Suprapubic skin (tissue), 4 donors: ENCODE measurements at regions not wholly inside any gene's neighbourhood (a gene's known extent, or its start where the extent isn't known, plus 50 kb on each side); places are given as distances from the start of the nearest gene placed in this dataset.

Source experiments
- DNase-seq, 2 donors: peaks; one replicate each; pipeline ENCODE4 v3.0.0-alpha.2; 2019; ENCODE audit warnings: low spot score in 2 of 2
- H3K27ac ChIP-seq: fragments of 200-600 bp; sonication (generic); one replicate; pipeline ENCODE4 v1.5.1; 2019
- H3K27me3 ChIP-seq: fragments of 200-600 bp; sonication (generic); one replicate; pipeline ENCODE4 v1.5.1; 2019
- H3K36me3 ChIP-seq: fragments of 200-600 bp; sonication (generic); one replicate; pipeline ENCODE4 v1.5.1; 2019
- H3K4me1 ChIP-seq: fragments of 200-600 bp; sonication (generic); one replicate; pipeline ENCODE4 v1.5.1; 2019
- H3K4me3 ChIP-seq: fragments of 200-600 bp; sonication (generic); one replicate; pipeline ENCODE4 v1.5.1; 2019; ENCODE audit warnings: mild to moderate bottlenecking
- H3K9me3 ChIP-seq: fragments of 200-600 bp; sonication (generic); one replicate; pipeline ENCODE4 v1.5.1; 2019
- EP300 ChIP-seq: sonication (generic); formaldehyde crosslinking; IDR thresholded peaks from one replicate; pipeline ENCODE4 v1.6.1; 2017; ENCODE audit warnings: antibody characterized with exemption
- POLR2A ChIP-seq, 2 donors: fragments of 450-650 bp; IDR thresholded peaks; one replicate each; pipeline ENCODE4 v1.6.1; 2017; ENCODE audit warnings: antibody characterized with exemption in 2 of 2, mild to moderate bottlenecking in 2 of 2, moderate library complexity in 2 of 2
- POLR2AphosphoS5 ChIP-seq, 3 donors: sonication (generic); formaldehyde crosslinking; IDR thresholded peaks; one replicate each; pipeline ENCODE4 v1.6.1; 2017; ENCODE audit warnings: antibody characterized with exemption in 3 of 3
- WGBS: methylation state at CpG from one replicate; pipeline ENCODE4 v1.1.5; 2018; 5-methylcytosine and 5-hydroxymethylcytosine counted together
- TF ChIP-seq, protein P1 (sequence below), 2 donors: fragments of 200-600 bp in 1 of 2; fragments of 450-650 bp in 1 of 2; sonication (generic) in 1 of 2; IDR thresholded peaks; one replicate each; pipeline ENCODE4 v1.5.1; 2016 to 2019; ENCODE audit warnings: antibody characterized with exemption in 2 of 2, mild to moderate bottlenecking in 1 of 2, moderate library complexity in 1 of 2

DNA sequence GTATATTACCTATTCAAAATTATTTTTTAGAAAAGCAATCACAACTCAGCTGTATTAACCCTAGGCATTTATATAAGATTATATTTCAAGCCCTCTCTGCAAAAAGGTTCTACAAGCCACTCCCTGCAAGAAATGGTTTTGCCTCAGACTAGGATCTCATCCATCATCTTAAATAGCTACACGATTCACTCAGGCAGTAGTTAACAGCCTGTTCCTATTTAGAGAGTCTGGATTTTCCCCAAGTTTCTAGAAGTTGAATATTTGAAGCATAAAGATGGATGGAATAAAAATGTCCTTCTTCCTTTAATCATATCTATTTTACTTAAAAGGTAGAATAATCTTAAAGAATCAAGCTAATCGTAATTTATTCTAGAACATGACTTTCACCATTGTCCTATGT lies 167.1 kb upstream of the STK17B start:
- Histone ChIP-seq H3K27me3 (no peaks in the 10 kb centered on the region), H3K36me3 (no peaks in the 10 kb centered on the region), H3K4me3 (no peak overlapping the region), H3K4me1 (no peaks in the 10 kb centered on the region), H3K9me3 (no peaks in the 10 kb centered on the region), H3K27ac (no peak overlapping the region)
- TF ChIP-seq POLR2AphosphoS5 (IDR thresholded peaks at IDR 0.05) (no peak), EP300 (no peak), POLR2A (IDR thresholded peaks at IDR 0.05) (no peak)
- TF ChIP-seq, protein P1, sequence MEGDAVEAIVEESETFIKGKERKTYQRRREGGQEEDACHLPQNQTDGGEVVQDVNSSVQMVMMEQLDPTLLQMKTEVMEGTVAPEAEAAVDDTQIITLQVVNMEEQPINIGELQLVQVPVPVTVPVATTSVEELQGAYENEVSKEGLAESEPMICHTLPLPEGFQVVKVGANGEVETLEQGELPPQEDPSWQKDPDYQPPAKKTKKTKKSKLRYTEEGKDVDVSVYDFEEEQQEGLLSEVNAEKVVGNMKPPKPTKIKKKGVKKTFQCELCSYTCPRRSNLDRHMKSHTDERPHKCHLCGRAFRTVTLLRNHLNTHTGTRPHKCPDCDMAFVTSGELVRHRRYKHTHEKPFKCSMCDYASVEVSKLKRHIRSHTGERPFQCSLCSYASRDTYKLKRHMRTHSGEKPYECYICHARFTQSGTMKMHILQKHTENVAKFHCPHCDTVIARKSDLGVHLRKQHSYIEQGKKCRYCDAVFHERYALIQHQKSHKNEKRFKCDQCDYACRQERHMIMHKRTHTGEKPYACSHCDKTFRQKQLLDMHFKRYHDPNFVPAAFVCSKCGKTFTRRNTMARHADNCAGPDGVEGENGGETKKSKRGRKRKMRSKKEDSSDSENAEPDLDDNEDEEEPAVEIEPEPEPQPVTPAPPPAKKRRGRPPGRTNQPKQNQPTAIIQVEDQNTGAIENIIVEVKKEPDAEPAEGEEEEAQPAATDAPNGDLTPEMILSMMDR (IDR thresholded peaks at IDR 0.05), result no peak
- WGBS, result 57% methylated on average over 2 of the region's 2 CpGs
- no peak for DNase-seq

DNA sequence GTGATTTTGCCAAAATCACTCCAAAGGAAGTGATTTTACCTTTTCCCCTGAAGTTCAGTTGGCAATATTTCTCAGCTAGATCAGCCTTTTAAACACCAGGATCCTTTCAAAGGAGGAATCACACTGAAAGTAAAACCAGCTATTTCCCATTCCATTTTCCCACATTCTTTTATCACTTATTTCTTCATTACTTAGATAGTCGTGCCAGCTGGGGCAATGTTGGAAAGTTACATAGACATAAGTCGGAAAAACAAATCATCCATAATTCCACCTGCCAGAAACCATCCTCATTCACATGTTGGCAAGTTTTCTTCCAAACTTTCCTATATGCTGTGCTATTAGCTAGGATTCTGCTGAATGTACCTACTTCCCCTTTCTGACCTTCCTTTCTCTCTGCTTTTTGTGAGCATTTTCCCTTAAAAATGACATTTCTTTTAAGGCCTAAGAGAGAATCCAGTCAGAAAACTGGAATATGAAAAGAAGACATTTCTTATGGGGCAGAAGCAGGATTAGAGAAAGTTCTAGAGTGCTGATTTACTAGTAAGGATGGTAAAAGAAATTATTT lies 170.0 kb upstream of the STK17B start:
- H3K27ac ChIP-seq, result no peak overlapping the region
- 57% methylated on average over 2 of the region's 2 CpGs for WGBS
- no peaks in the 10 kb centered on the region for H3K27me3 ChIP-seq
- no peak for TF ChIP-seq EP300
- TF ChIP-seq, protein P1 (IDR thresholded peaks at IDR 0.05), result no peak
- TF ChIP-seq POLR2AphosphoS5 (IDR thresholded peaks at IDR 0.05), result no peak
- TF ChIP-seq POLR2A (IDR thresholded peaks at IDR 0.05), result no peak
- no peaks in the 10 kb centered on the region for H3K9me3 ChIP-seq
- no peaks in the 10 kb centered on the region for H3K36me3 ChIP-seq
- H3K4me1 ChIP-seq, result no peaks in the 10 kb centered on the region
- no peak overlapping the region for H3K4me3 ChIP-seq
- no peak for DNase-seq

DNA sequence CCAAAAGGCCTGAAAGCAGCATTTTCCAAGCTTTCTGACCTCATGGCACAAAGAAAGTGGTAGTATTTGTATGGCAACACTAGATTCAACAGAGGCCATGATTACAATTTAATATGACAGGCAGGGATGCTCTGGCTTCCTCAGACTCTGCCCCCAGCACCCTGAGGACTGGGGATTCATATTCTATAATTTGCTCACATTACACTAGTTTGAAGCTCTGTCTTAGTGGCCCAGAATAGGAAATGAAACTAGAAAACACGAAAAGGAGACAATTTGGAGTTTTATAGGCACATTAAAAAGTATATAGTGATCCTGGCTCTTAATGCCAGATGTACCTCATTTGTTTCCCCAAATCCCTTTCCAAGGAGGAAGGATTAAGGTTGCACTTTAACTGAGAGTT lies 173.0 kb upstream of the STK17B start:
- WGBS, result 69% methylated on average over 1 of the region's 1 CpG

DNA sequence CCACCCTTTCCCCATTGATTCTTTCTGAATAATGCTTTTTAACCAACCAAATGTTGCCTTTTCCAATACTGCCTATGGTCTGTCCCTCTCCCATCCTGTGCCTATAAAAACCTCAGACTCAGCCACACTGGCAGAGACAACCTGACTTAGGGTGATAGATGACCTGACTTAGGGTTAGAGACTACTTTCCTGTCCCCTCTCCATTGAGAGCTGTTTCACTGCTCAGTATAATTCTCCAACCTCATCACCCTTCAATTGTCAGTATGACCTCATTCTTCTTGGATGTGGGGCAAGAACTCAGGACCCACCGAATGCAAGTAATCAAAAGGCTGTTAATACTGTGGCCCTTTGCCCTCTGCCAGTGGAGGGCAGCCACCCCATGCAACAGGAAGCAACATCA lies 182.3 kb upstream of the STK17B start:
- no peak for DNase-seq
- no peaks in the 10 kb centered on the region for H3K9me3 ChIP-seq

More for the DNA sequence above, 173.0 kb upstream of the STK17B start:
- no peak for DNase-seq
- no peak for TF ChIP-seq POLR2AphosphoS5 (IDR thresholded peaks at IDR 0.05)
- TF ChIP-seq, protein P1 (IDR thresholded peaks at IDR 0.05), result no peak
- no peak for TF ChIP-seq EP300
- TF ChIP-seq POLR2A (IDR thresholded peaks at IDR 0.05), result no peak
- Histone ChIP-seq H3K36me3 (no peaks in the 10 kb centered on the region), H3K4me1 (no peaks in the 10 kb centered on the region), H3K9me3 (no peaks in the 10 kb centered on the region), H3K27me3 (no peaks in the 10 kb centered on the region), H3K27ac (no peak overlapping the region), H3K4me3 (no peak overlapping the region)

DNA sequence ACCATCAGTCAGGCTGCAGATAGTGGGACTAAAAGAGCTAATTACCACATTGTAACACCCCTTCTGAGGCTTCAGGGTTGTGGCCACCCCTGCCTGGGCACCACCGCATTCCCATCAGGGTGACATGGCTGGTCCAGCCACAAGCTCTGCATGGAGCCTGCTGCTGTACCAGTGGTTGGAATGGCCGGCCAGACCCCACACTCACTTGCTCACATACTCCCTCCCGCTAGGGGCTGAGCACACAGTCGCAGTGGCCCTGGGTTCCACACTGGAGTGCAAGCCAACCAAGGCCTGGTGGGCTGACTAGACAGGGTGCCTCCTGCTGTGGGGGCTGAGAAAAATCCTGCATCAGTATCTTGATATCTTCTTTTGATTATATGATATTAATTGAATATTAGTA lies 182.8 kb upstream of the STK17B start:
- H3K36me3 ChIP-seq, result no peaks in the 10 kb centered on the region
- no peak overlapping the region for H3K27ac ChIP-seq
- H3K4me1 ChIP-seq, result no peaks in the 10 kb centered on the region
- H3K27me3 ChIP-seq, result no peaks in the 10 kb centered on the region
- DNase-seq, result no peak
- no peak overlapping the region for H3K4me3 ChIP-seq
- WGBS, result 100% methylated on average over 3 of the region's 4 CpGs
- H3K9me3 ChIP-seq, result no peaks in the 10 kb centered on the region
- TF ChIP-seq, protein P1 (IDR thresholded peaks at IDR 0.05), result no peak
- TF ChIP-seq POLR2AphosphoS5 (IDR thresholded peaks at IDR 0.05), result no peak
- TF ChIP-seq POLR2A (IDR thresholded peaks at IDR 0.05), result no peak
- no peak for TF ChIP-seq EP300

More for the DNA sequence above, 182.3 kb upstream of the STK17B start:
- Histone ChIP-seq H3K27ac (no peak overlapping the region), H3K36me3 (no peaks in the 10 kb centered on the region), H3K4me1 (no peaks in the 10 kb centered on the region), H3K27me3 (no peaks in the 10 kb centered on the region), H3K4me3 (no peak overlapping the region)
- TF ChIP-seq EP300 (no peak), POLR2A (IDR thresholded peaks at IDR 0.05) (no peak), POLR2AphosphoS5 (IDR thresholded peaks at IDR 0.05) (no peak)
- TF ChIP-seq, protein P1 (IDR thresholded peaks at IDR 0.05), result no peak
- 90% methylated on average over 1 of the region's 1 CpG for WGBS
